DOHH2 (cell line): ENCODE measurements at regions not wholly inside any gene's neighbourhood (a gene's known extent, or its start where the extent isn't known, plus 50 kb on each side); places are given as distances from the start of the nearest gene placed in this dataset.

Experiments used
- H3F3A ChIP-seq: fragments of 200-600 bp; sonication (generic), shearing (Covaris generic); 2 replicates; pipeline ENCODE4 v1.6.0; 2016; ENCODE audit warnings: antibody characterized with exemption, mild to moderate bottlenecking; ENCODE audit not compliant: control insufficient read depth, insufficient read depth
- H3K27ac ChIP-seq: fragments of 200-600 bp; sonication (generic); 2 replicates; pipeline ENCODE4 v1.5.1; 2014; ENCODE audit warnings: low read depth, mild to moderate bottlenecking, low read length, moderate library complexity
- H3K27me3 ChIP-seq: fragments of 200-600 bp; sonication (generic); 2 replicates; pipeline ENCODE4 v1.6.1; 2014; ENCODE audit warnings: mild to moderate bottlenecking, low read length, mixed read lengths; ENCODE audit not compliant: control insufficient read depth
- H3K36me3 ChIP-seq: fragments of 200-600 bp; sonication (generic); 2 replicates; pipeline ENCODE4 v1.6.1; 2014; ENCODE audit warnings: mild to moderate bottlenecking, low read length, moderate library complexity, mixed read lengths; ENCODE audit not compliant: control insufficient read depth
- H3K4me1 ChIP-seq: fragments of 200-600 bp; sonication (generic); 2 replicates; pipeline ENCODE4 v1.6.1; 2014; ENCODE audit warnings: mild to moderate bottlenecking, low read length, mixed read lengths; ENCODE audit not compliant: control insufficient read depth
- H3K4me2 ChIP-seq: fragments of 200-600 bp; sonication (generic); 2 replicates; pipeline ENCODE4 v1.6.0; 2014; ENCODE audit warnings: mild to moderate bottlenecking, low read length, moderate library complexity
- H3K4me3 ChIP-seq: fragments of 200-600 bp; sonication (generic); 2 replicates; pipeline ENCODE4 v1.5.1; 2014; ENCODE audit warnings: mild to moderate bottlenecking, low read length, mixed read lengths
- H3K79me2 ChIP-seq: fragments of 200-600 bp; sonication (generic); 2 replicates; pipeline ENCODE4 v1.6.1; 2014; ENCODE audit warnings: mild to moderate bottlenecking, low read length, mixed read lengths; ENCODE audit not compliant: control insufficient read depth
- H3K9me2 ChIP-seq: fragments of 200-600 bp; sonication (generic); replicated peaks from 2 replicates; pipeline ENCODE4 v1.6.1; 2014; ENCODE audit warnings: mild to moderate bottlenecking, low read length, mixed read lengths; ENCODE audit not compliant: control insufficient read depth
- H3K9me3 ChIP-seq: fragments of 200-600 bp; sonication (generic); 2 replicates; pipeline ENCODE4 v1.6.1; 2014; ENCODE audit warnings: antibody characterized with exemption, low read length, mixed read lengths; ENCODE audit not compliant: control insufficient read depth, insufficient read depth
- H4K20me1 ChIP-seq: fragments of 200-600 bp; sonication (generic); 2 replicates; pipeline ENCODE4 v1.6.0; 2014; ENCODE audit warnings: low read depth, mild to moderate bottlenecking, antibody characterized with exemption, low read length, moderate library complexity; ENCODE audit not compliant: control insufficient read depth, insufficient read depth
- EZH2phosphoT487 ChIP-seq: fragments of 200-600 bp; sonication (generic); IDR thresholded peaks from 2 replicates; pipeline ENCODE4 v1.6.1; 2017; ENCODE audit warnings: borderline replicate concordance, mild to moderate bottlenecking, antibody characterized with exemption, low read length, moderate library complexity, mixed read lengths
- TF ChIP-seq, protein P1 (sequence below): fragments of 200-600 bp; sonication (generic); IDR thresholded peaks from one replicate; pipeline ENCODE4 v1.5.1; 2014; ENCODE audit warnings: antibody characterized with exemption, mild to moderate bottlenecking, low read depth, low read length; ENCODE audit not compliant: poor library complexity, severe bottlenecking

GRCh38 chr7:40918701-40919271, 784.0 kb downstream of the SUGCT start:
- Histone ChIP-seq H3K27ac (no peak overlapping the region), H3K9me3 (no peaks in the 10 kb centered on the region), H3F3A (no peaks in the 10 kb centered on the region), H4K20me1 (no peaks in the 10 kb centered on the region), H3K79me2 (no peaks in the 10 kb centered on the region), H3K4me3 (no peak overlapping the region), H3K9me2 (no peaks in the 10 kb centered on the region), H3K4me2 (no peak overlapping the region), H3K36me3 (no peaks in the 10 kb centered on the region), H3K4me1 (no peaks in the 10 kb centered on the region), H3K27me3 (no peaks in the 10 kb centered on the region)
- TF ChIP-seq EZH2phosphoT487 = no peak

DNA sequence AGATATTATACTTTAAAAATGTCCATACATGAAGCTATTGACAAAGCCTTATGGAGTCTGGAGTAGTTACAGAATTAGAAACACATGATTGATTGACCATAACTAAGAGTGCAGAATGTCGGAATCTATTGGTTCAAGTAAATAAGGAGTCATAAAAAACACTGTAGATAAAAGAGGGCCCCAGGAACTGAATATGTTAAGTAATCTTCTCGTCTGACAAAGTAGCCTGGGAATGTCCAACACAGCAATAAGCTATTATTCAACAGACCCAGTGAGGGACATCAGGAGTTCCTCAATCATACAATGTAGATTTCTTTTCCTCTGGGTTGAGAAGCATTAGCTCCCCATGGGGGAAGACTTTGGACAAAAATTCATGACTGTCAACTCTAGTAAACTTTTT, 782.0 kb downstream of the SUGCT start:
- H3K9me2 ChIP-seq = no peaks in the 10 kb centered on the region
- no peak overlapping the region for H3K27ac ChIP-seq
- no peaks in the 10 kb centered on the region for H3K27me3 ChIP-seq
- no peaks in the 10 kb centered on the region for H3K36me3 ChIP-seq
- H3K4me1 ChIP-seq = no peaks in the 10 kb centered on the region
- no peaks in the 10 kb centered on the region for H4K20me1 ChIP-seq
- H3K79me2 ChIP-seq = no peaks in the 10 kb centered on the region
- H3K4me2 ChIP-seq = no peak overlapping the region
- H3K4me3 ChIP-seq = no peak overlapping the region
- no peaks in the 10 kb centered on the region for H3K9me3 ChIP-seq
- TF ChIP-seq, protein P1, sequence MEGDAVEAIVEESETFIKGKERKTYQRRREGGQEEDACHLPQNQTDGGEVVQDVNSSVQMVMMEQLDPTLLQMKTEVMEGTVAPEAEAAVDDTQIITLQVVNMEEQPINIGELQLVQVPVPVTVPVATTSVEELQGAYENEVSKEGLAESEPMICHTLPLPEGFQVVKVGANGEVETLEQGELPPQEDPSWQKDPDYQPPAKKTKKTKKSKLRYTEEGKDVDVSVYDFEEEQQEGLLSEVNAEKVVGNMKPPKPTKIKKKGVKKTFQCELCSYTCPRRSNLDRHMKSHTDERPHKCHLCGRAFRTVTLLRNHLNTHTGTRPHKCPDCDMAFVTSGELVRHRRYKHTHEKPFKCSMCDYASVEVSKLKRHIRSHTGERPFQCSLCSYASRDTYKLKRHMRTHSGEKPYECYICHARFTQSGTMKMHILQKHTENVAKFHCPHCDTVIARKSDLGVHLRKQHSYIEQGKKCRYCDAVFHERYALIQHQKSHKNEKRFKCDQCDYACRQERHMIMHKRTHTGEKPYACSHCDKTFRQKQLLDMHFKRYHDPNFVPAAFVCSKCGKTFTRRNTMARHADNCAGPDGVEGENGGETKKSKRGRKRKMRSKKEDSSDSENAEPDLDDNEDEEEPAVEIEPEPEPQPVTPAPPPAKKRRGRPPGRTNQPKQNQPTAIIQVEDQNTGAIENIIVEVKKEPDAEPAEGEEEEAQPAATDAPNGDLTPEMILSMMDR = no peak
- TF ChIP-seq EZH2phosphoT487 = no peak
- no peaks in the 10 kb centered on the region for H3F3A ChIP-seq

- H4K20me1 ChIP-seq = no peaks in the 10 kb centered on the region
- no peaks in the 10 kb centered on the region for H3K27me3 ChIP-seq
- H3K36me3 ChIP-seq = no peaks in the 10 kb centered on the region
- TF ChIP-seq, protein P1 = no peak
- H3K9me2 ChIP-seq = no peaks in the 10 kb centered on the region
- H3K9me3 ChIP-seq = no peaks in the 10 kb centered on the region
- no peaks in the 10 kb centered on the region for H3F3A ChIP-seq
- H3K4me3 ChIP-seq = no peak overlapping the region
- H3K4me2 ChIP-seq = no peak overlapping the region
- H3K27ac ChIP-seq = no peak overlapping the region
- no peaks in the 10 kb centered on the region for H3K79me2 ChIP-seq
- H3K4me1 ChIP-seq = no peaks in the 10 kb centered on the region
These were observed 780.3 kb downstream of the SUGCT start for GRCh38 chr7:40915071-40915470.
